Smooth muscle cell (in vitro differentiated cells): ENCODE measurements at regions not wholly inside any gene's neighbourhood (a gene's known extent, or its start where the extent isn't known, plus 50 kb on each side); places are given as distances from the start of the nearest gene placed in this dataset.
"Not testable (repeated sequence)": the region's sequence is repeated elsewhere in the genome, so short reads cannot be mapped to it uniquely, and the experiment has no call there.

Experiments used
- DNase-seq: peaks from one replicate; lab custom pipeline; 2025; ENCODE audit not compliant: unreplicated experiment; lab: John Stamatoyannopoulos, UW
- H2AFZ ChIP-seq: fragments of 200-600 bp; sonication (generic); 2 replicates; pipeline ENCODE4 v1.6.0; 2016; ENCODE audit warnings: antibody characterized with exemption, low read depth, mild to moderate bottlenecking
- H3F3A ChIP-seq: fragments of 200-600 bp; sonication (generic); 2 replicates; pipeline ENCODE4 v1.6.0; 2017; ENCODE audit warnings: antibody characterized with exemption, low read depth
- H3K27ac ChIP-seq: fragments of 200-600 bp; sonication (generic); 2 replicates; pipeline ENCODE4 v1.5.1; 2016; ENCODE audit warnings: low read depth, mild to moderate bottlenecking
- H3K27me3 ChIP-seq: fragments of 200-600 bp; sonication (generic); 2 replicates; pipeline ENCODE4 v1.6.1; 2016; ENCODE audit warnings: low read depth, mild to moderate bottlenecking
- H3K36me3 ChIP-seq: fragments of 200-600 bp; sonication (generic); 2 replicates; pipeline ENCODE4 v1.5.1; 2016; ENCODE audit warnings: low read depth
- H3K4me1 ChIP-seq: fragments of 200-600 bp; sonication (generic); 2 replicates; pipeline ENCODE4 v1.5.1; 2016; ENCODE audit warnings: low read depth
- H3K4me2 ChIP-seq: fragments of 200-600 bp; sonication (generic); 2 replicates; pipeline ENCODE4 v1.6.0; 2016; ENCODE audit warnings: mild to moderate bottlenecking
- H3K4me3 ChIP-seq: fragments of 200-600 bp; sonication (generic); 2 replicates; pipeline ENCODE4 v1.5.1; 2016; ENCODE audit warnings: mild to moderate bottlenecking
- H3K79me2 ChIP-seq: fragments of 200-600 bp; sonication (generic); 2 replicates; pipeline ENCODE4 v1.6.0; 2016; ENCODE audit warnings: low read depth, mild to moderate bottlenecking
- H3K9ac ChIP-seq: fragments of 200-600 bp; sonication (generic); 2 replicates; pipeline ENCODE4 v1.6.0; 2016; ENCODE audit warnings: low read depth
- H3K9me3 ChIP-seq: fragments of 200-600 bp; sonication (generic); replicated peaks from 2 replicates; pipeline ENCODE4 v1.5.1; 2016; ENCODE audit warnings: low read depth
- H4K20me1 ChIP-seq: fragments of 200-600 bp; sonication (generic); 2 replicates; pipeline ENCODE4 v1.6.0; 2016; ENCODE audit warnings: low read depth
- WGBS: methylation state at CpG from one replicate; pipeline ENCODE4 v1.1.7; 2016; ENCODE audit warnings: low lambda C conversion rate; 5-methylcytosine and 5-hydroxymethylcytosine counted together
- TF ChIP-seq, protein P1 (sequence below): fragments of 200-600 bp; sonication (generic); IDR thresholded peaks from 2 replicates; pipeline ENCODE4 v1.5.1; 2017; ENCODE audit warnings: borderline replicate concordance, mild to moderate bottlenecking, antibody characterized with exemption; ENCODE audit not compliant: insufficient read depth, poor library complexity, severe bottlenecking

GRCh38 chrX:79026742-79027141 is 81.6 kb downstream of the P2RY10 start:
- WGBS, result 74% methylated on average over 2 of the region's 2 CpGs
- not testable (repeated sequence) for DNase-seq, H3K27me3 ChIP-seq

GRCh38 chrX:79035421-79035820 is 90.2 kb downstream of the P2RY10 start:
- no peak overlapping the region for H3K27ac ChIP-seq
- H3K9me3 ChIP-seq, result no peaks in the 10 kb centered on the region
- H3K4me3 ChIP-seq, result no peak overlapping the region
- H2AFZ ChIP-seq, result no peak overlapping the region
- H3K27me3 ChIP-seq, result no peaks in the 10 kb centered on the region
- H3K79me2 ChIP-seq, result no peaks in the 10 kb centered on the region
- no peaks in the 10 kb centered on the region for H4K20me1 ChIP-seq
- H3K9ac ChIP-seq, result no peak overlapping the region
- 37% methylated on average over 1 of the region's 1 CpG for WGBS
- no peaks in the 10 kb centered on the region for H3K4me1 ChIP-seq
- TF ChIP-seq, protein P1, sequence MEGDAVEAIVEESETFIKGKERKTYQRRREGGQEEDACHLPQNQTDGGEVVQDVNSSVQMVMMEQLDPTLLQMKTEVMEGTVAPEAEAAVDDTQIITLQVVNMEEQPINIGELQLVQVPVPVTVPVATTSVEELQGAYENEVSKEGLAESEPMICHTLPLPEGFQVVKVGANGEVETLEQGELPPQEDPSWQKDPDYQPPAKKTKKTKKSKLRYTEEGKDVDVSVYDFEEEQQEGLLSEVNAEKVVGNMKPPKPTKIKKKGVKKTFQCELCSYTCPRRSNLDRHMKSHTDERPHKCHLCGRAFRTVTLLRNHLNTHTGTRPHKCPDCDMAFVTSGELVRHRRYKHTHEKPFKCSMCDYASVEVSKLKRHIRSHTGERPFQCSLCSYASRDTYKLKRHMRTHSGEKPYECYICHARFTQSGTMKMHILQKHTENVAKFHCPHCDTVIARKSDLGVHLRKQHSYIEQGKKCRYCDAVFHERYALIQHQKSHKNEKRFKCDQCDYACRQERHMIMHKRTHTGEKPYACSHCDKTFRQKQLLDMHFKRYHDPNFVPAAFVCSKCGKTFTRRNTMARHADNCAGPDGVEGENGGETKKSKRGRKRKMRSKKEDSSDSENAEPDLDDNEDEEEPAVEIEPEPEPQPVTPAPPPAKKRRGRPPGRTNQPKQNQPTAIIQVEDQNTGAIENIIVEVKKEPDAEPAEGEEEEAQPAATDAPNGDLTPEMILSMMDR, result no peak
- H3F3A ChIP-seq, result no peaks in the 10 kb centered on the region
- no peak for DNase-seq
- H3K4me2 ChIP-seq, result no peak overlapping the region
- no peaks in the 10 kb centered on the region for H3K36me3 ChIP-seq

More at GRCh38 chrX:79026742-79027141, 81.6 kb downstream of the P2RY10 start:
- H3K9me3 ChIP-seq, H4K20me1 ChIP-seq, H3K9ac ChIP-seq, H3K27ac ChIP-seq, H2AFZ ChIP-seq, H3K4me3 ChIP-seq, H3K36me3 ChIP-seq, H3F3A ChIP-seq, H3K79me2 ChIP-seq, H3K4me1 ChIP-seq, H3K4me2 ChIP-seq: not testable (repeated sequence)

DNA sequence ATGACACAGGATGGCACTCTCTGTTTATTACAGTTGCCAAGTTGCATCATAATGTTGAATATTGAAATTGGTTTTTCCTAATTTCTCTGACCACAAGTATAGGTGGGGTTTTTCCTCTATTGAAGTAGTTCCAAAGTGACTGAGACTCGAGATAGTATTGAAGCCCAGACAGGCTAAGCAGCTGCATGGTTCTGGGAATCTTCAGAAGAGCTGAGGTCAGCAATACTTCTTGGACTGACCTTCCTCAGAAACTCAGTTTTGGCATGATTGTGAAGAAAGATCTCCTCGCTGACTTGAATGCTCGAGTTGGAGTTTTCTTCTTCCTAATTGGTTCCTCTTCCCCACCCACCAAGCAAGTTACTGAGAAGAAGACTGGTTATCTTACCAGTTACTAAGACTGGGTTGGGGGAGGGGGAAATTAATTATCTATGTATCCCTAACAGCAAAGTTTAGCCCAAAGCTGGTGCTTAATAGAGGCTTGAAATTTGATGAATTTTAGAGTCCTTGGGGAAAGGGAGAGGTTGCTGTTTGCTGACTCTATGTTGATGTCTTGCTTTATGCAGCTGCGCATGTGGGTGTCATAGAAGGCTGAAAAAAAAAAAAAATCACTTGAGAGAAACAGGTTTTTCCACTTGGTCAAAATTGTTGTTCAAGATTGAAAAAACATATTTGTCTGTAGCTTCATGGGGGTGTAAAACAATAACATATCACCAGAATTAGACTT is 91.1 kb downstream of the P2RY10 start:
- TF ChIP-seq, protein P1, result no peak
- DNase-seq, result no peak
- Histone ChIP-seq H3K9me3 (no peaks in the 10 kb centered on the region), H3K4me3 (no peak overlapping the region), H3K79me2 (no peaks in the 10 kb centered on the region), H3K36me3 (no peaks in the 10 kb centered on the region), H2AFZ (no peak overlapping the region), H3K27me3 (no peaks in the 10 kb centered on the region), H3K4me1 (no peaks in the 10 kb centered on the region), H3K9ac (no peak overlapping the region), H3F3A (no peaks in the 10 kb centered on the region), H3K4me2 (no peak overlapping the region), H3K27ac (no peak overlapping the region), H4K20me1 (no peaks in the 10 kb centered on the region)
- WGBS, result 66% methylated on average over 4 of the region's 4 CpGs

DNA sequence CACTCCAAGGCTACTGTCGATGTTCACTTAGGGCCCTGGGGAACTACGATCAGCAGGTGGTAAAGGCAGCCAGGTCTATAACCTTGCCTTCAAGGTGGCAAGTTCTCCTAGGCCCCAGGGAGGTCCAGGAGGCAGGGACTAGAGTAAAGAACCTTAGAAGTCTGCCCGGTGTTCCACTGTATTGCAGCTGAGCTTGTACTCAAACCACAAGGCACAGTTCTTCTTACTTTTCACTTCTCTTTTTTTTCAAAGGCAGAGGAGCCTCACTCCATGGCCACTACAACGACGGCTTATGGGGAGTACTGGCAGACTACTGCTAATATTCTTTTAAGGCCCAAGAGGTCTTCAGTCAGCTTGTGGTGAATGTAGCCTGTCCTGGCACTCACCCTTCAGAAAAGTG is 78.8 kb upstream of the GPR174 start:
- no peaks in the 10 kb centered on the region for H3K9me3 ChIP-seq
- H2AFZ ChIP-seq, result no peak overlapping the region
- no peak for DNase-seq
- no peak overlapping the region for H3K4me3 ChIP-seq
- no peaks in the 10 kb centered on the region for H4K20me1 ChIP-seq
- no peaks in the 10 kb centered on the region for H3K36me3 ChIP-seq
- TF ChIP-seq, protein P1, result no peak
- no peaks in the 10 kb centered on the region for H3K4me1 ChIP-seq
- no peak overlapping the region for H3K27ac ChIP-seq
- no peak overlapping the region for H3K9ac ChIP-seq
- 82% methylated on average over 5 of the region's 5 CpGs for WGBS
- no peaks in the 10 kb centered on the region for H3F3A ChIP-seq
- no peak overlapping the region for H3K4me2 ChIP-seq
- no peaks in the 10 kb centered on the region for H3K27me3 ChIP-seq
- H3K79me2 ChIP-seq, result no peaks in the 10 kb centered on the region
